NCI-H2171 (cell line): ENCODE measurements at regions not wholly inside any gene's neighbourhood (a gene's known extent, or its start where the extent isn't known, plus 50 kb on each side); places are given as distances from the start of the nearest gene placed in this dataset.

Experiments
- DNase-seq: peaks from one replicate; lab custom pipeline; 2025; lab: John Stamatoyannopoulos, UW

DNA sequence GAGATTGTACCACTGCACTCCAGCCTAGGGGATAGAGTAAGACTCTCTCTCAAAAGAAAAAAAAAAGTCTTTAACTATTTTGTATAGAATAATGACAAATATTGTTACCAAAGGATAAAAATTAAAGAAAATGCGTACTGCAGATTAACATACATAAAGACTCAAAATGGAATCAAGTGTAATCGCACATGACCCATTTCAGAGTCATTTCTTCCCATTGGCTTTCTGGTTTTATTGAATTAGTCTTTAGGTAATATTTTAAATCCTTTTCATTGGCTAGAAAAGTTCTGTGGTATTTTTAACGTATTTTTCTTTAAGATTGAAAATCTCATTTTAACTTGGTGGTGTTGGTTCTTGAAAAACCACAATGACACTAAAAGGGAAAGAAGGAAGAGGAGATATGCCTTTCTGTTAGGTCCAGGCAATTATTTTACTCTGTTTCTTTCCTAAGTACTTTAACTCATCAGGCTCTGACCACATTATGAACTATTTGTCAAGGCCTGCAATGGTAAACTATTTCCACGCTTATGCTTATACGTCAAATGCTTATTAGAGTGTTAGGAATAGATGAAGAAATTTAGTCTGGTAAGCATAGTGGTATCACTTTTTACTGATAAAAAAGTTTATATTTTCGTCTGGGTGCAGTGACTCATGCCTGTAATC is 52.3 kb downstream of the PLEKHG1 start:
- DNase-seq, result no peak

DNA sequence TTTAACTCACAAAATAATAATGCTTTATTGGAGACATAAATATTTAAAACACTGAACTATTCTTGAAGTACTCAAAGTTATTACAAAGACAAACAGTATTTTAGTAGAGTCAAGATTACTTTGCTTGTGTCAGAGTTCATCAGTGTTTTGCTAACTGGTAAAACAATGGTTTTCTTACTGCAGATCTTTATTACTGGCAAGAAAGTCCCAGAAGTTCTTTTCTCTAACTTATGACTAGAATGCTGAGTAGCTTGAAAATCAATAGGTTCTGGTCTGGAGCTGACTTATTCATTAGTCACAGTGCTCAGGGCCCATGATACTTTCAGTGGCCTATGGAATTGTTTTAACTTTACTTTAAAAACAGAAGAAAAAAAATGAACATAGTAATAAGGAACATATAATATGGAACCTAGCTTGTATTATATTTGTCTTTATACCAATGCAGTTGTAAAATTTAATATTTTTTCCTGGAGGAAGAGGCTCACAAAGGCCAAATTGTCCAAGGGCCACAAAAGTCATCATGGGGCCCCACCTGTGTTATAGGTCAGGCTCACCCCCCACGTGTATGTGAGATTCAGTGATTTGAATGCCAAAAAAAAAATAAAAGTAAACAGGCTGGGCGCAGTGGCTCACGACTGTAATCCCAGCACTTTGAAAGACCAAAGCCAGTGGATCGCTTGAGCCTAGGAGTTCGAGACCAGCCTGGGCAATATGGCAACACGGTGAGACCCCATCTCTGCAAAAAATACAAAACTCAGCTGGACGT is 53.3 kb downstream of the PLEKHG1 start:
- DNase-seq, result no peak

DNA sequence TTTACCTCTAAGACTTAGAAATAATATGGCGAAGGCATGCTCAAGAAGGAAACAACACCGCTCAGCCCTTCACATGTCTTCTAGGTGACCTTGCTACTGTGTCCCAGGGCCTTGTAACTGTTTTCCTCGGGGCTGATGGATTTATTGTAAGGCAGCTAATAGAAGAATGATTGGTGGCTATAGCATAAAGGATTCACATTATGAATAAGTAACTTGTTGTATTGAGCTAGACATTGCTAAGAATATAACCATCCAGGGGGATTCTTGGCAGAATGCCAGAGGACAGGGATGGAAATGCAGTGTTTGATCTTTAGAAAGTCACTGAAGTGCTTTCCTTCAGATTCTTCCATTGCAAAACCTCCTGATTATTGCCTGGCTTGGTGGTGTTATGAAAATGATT is 54.9 kb downstream of the PLEKHG1 start:
- no peak for DNase-seq

DNA sequence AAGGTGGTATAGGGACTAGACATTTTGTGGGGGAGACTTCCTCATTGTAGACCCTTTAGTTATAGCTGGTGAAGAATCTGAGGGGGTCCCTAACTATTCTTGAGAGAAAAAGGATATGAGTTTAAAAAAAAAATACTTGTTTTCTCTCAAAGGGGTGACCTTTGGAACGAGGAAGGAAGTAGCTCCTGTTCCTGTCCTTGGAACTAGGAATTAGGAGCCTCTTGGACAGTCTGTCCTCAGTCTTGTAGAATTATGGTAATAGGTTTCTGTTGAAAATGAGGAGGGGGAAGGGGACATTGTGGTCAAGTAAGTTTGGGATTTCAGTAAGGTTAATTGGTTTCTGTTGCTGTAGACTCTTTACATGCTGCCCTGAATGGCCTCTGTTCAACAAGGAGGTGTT is 56.5 kb downstream of the PLEKHG1 start:
- no peak for DNase-seq

DNA sequence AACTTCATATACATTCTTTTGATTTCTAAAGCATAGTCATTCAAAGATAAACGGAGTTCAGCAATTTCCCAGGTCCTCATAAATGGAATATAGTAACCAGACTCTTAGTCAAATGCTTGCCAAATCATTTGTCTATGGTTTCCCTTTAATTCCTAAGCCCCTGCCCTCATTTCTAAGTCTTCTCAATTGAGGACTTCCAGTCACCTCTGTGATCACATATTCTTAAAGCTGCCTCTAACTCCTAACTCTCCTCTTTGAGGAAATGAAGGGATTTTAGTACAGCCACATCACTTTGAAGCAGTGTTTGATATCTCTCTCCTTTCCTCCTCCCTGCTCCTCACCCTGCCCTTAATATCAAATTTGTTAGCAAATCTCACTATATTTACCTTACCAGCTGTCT is 58.7 kb downstream of the PLEKHG1 start:
- DNase-seq, result no peak

DNA sequence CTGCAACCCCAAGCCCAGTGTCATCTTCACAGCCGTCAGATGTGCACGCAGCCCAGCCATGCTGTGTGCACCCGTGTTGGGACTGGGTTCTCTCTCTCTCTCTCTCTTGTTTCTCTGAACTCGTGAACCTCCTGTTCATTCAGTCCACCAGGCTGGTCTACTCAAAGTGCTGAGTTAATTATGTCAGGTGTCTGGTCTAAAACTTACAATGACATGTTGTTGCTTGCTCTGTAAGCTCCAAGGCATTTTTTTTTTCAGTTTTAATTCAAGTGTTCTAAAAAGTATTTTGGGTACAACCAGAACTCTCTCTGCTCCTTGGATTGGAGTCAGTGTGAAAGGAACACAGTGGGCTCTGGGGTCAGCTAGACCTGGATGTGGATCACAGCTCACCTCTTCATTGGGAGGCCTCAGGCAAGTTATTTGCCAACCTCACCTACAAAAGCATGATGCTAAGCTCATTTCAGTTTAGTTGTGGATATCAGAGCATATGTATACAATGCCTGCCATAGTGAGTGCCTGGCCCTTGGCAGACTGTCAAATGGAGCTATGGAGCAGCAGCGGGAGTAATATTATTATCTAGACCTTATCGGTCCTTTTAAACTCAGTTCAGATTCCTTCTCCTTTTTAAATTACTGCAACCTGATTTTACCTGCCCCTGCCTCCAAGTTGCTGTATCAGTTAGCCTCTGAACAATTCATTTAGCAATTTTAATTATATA is 59.5 kb downstream of the PLEKHG1 start:
- peak; percentile 12 for DNase-seq

DNA sequence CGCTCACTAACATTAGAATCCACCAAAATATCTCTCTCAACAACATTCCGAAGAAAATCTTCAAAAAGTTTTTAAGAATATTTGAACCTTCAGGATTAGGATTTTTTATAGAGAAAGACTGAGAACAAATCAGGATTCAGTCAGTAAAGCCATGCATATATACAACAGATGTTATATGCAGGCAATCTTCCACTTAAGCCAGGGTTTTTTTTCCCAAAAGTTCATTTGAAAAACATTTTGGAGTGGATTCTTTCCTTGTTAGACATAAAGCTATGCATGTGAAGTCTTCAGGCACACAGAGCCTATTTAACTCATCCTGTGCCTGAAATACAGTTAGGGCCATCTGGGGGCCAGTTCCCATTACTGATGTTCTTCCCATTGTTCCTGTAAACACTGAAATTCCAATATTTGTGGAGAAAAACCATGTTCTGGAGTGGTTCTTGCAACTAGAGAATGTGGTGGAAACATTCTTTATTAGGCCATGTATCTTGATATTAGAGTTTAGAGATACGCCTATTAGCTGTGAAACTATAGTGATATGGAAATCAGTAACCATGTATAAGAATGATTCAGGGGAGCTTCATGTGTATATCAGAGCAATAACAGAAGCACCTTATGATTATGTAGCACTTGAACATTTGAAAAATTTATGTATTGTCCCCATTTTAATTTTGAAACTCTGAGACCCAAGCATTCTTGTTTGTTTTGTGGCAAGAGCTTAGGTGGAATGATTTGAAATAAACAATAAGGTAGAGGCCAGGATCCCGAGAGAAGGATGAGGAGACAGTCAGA is 61.7 kb downstream of the PLEKHG1 start:
- DNase-seq, result no peak

DNA sequence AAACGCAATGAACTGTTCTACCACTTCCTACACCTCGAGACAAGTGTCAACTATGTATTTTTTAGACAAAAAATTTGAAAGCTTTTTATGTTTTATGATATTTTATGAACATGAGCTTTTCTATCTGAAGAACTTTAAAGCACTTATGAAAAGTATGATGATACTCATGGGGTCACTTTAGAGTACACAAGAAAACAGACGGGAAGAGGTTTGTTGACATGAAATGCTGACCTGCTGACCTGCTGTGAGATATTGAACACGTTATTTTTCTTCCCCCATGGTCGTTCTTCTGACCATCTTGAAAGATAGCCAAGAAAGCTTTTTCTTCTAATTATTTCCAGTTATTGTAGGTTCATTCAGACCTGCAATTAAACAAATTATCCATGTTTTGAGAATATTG is 63.1 kb downstream of the PLEKHG1 start:
- no peak for DNase-seq

DNA sequence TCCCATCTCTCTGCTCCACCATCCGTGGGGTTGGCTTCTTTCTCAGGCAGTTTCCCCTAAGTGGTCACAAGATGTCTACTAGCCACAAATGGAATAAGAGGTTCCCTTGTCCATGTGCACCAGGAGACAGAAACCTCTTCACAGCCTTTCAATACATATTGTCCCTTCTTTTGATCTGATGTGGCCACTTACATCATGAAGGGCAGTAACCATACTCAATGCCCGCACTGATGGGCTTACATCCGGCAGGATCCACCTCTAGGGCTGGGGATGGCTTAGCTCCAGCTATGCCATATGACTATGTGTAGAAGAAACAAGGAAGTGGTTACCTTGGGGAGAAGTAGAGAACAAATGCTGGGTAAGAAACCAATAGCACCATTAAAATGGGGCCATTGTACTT is 64.4 kb downstream of the PLEKHG1 start:
- no peak for DNase-seq

DNA sequence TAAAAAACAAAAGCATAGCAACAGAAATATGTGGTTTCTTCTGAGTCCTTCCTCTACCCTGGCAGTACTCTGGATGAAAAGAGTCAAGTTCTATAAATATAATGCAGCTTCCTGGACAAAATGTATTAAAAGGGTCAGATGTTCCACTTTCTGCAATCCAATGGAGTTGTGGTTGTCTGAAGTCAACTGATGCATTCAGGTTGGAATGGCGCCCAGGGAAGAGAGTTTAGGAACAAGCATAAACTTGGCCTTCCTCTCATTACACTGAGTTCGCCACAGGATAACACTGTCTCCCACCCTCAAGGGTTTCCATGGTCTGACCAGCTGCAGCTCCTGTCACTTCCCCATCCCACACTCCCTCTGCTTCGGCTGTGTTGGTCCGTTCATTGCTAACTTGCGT is 66.4 kb downstream of the PLEKHG1 start:
- DNase-seq, result no peak

DNA sequence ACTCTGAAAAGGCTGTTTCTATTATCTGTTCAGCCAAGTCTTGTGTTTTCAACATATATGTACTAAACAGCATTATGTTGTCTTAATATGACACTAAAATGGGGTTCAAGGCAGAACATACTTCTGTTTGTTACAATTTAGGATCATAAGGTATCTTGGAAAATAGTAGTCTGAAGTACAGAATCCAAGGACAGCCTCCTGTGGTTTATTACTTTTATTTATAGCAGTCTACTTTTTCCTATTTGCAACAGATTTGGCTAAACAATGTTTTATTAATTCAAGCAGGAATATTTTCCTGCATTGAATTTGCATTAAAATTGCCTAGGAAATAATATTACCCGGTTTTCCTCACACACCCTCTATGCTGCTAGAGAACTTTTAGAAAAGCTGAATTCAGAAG is 67.7 kb downstream of the PLEKHG1 start:
- DNase-seq, result no peak

DNA sequence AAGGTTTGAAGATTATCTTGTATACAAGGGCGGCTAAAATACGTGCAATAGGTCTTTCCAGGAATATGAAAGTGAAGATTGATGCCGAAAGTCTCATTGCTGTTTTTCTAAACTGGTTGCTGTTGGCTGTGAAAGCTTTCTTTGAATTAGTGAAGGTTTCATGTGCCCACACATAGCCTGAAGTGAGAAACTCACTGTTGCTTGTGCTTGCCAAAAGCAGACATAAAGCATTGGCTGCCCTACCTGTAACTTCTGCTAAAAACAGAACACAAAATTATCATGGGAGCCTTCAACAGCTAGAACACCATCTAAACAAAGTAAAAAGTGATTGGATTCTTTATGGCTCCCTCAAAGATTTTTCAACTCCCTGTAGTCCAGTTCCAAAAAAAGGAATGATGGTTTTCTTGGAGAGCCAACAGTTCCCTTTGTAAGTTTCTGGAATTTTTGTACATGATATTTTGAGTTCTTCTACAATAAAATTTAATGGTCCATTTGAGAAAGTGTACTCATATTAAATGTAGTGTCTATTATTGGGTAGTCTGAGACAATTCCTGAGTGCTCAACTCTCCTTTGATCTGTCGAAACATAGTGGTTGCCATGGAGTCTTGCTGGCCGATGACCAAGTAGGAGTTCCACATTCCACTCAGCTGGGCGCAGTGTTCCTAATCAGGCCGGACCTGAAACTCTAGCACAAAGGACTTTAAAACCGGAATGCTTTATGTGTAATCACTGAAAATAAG is 68.5 kb downstream of the PLEKHG1 start:
- DNase-seq, result no peak

DNA sequence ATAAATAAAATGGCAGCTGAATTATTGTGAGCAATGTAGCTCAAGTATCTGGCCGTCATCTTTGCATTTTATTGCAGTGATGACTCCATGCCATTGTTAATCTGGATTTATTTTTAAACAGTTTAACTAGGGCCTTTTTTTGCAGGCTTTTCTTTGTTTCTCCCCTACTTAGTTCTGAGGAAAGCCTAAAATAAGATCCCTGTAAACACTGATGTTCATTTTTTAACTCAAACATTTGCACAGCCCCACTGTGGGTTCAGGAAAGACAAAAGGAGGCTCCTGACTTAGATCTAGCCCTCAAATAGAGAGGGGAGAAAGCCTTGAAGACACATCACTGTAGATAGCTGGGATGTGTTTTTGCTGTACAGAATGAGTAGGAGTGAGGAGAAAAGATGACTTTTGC is 69.2 kb downstream of the PLEKHG1 start:
- DNase-seq, result no peak

DNA sequence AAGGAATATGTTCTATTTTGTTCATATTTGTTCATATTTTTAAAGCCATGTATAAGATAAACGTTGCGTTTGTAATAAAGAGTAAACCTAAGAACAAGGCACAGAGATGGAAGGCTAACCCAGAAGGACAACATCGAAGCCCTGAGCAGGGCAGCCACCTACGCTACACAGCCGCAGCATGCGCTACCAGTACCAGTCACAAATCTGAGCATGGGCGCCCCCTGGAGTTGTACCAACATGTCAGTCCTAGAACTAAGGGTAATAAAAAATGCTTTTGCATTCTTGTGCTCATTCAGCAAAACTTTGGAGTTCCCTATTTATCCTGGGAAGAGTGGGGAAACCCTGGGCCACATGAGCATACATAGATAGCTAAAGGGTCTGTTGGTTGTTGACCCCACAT is 70.6 kb downstream of the PLEKHG1 start:
- DNase-seq, result no peak

DNA sequence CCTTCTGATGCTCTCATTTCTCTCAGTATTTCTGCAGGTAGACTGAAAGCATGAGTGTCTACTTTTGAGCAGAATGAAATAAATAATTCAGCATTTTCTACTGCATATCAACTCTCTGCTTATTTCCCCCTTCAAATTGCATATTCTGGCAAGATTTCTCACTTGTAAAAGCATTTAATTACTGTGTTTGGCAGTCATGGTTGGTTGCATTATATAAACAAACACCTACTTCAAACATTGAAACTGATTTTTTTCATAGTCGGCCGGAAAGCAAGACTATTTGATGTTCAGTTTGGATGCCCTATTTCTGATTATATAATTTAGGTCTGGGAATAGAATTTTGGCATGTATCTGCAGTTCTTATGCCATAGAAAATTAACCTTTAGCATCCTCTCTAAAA is 73.1 kb downstream of the PLEKHG1 start:
- no peak for DNase-seq

DNA sequence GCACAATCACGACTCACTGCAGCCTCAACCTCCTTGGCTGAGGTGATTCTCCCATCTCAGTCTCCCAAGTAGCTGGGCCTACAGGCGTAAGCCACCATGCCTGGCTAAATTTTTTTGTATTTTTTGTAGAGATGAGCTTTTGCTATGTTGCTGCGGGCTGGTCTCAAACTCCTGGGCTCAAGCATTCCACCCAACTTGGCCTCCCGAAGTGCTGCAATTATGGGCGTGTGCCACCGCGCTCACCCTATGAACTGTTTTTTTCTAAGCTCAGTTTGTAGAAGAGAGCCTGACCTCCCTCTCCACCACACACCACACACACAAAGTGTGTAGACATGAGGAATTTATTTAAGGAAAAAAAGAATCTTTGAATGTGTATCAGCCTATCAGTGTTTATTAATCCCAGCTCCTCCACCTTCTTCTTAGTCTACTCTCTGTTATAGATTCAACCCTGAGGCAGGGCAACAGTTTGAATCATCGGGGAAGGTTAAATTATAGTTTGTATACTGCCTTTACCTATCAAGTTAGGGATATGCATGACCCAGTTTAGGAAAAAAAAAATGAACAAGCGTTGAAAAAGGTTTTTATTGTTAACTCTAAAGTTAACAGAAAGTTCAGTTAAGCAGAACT is 74.1 kb downstream of the PLEKHG1 start:
- DNase-seq, result no peak

DNA sequence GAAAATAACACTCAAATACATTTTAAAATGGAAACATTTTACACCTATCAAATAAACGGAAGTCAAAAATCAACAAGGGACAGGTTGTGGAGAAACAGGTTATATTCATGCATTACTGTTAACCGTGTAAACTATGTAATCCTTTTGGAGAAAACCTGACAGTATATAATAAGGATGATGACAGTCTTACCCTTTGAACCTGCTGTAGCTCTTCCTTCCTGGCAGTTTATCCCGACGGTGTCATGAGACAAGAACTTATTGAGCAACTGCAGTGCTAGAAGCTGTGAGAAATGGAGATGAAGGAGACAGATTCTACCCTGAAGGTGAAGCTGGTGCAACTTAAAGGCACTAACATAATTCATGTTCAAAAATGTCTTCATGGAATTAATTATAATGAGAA is 76.7 kb downstream of the PLEKHG1 start:
- DNase-seq, result no peak

DNA sequence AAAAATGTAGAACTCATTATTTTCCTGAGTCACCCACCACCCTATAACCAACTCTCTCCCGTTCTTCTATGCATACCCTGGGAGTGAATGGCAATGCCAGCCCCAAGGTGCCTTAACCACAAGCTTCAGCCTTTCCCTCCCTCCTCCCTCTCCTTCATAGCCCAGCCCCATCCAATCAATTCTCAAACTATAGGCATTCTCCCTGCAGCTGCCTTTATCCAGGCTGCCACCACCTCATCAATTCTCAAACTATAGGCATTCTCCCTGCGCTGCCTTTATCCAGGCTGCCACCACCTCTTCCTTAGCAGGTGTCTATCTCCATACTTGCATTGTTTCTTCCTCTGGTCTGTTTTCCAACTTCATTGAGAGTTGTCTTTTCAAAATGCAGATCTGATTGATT is 77.1 kb downstream of the PLEKHG1 start:
- DNase-seq, result no peak

DNA sequence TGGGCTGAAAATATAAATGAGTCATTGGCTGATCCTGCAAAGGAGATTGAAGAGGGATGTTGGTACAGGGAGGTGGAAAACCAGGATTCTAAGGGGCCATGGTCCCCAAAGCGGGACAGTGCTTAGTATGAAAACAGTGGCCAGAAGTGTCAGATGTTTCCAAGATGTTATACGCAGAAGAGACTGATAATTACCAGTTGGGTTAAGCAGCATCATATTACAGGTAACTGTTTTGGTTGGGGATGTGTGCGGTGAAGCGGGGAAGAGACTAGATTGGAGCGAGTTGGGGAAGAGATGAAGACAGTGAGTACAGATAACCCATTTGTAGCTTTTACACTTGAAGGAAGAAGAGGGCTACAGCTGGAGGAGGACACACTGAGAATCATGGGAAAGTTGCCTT is 80.8 kb downstream of the PLEKHG1 start:
- DNase-seq, result peak; percentile 56

DNA sequence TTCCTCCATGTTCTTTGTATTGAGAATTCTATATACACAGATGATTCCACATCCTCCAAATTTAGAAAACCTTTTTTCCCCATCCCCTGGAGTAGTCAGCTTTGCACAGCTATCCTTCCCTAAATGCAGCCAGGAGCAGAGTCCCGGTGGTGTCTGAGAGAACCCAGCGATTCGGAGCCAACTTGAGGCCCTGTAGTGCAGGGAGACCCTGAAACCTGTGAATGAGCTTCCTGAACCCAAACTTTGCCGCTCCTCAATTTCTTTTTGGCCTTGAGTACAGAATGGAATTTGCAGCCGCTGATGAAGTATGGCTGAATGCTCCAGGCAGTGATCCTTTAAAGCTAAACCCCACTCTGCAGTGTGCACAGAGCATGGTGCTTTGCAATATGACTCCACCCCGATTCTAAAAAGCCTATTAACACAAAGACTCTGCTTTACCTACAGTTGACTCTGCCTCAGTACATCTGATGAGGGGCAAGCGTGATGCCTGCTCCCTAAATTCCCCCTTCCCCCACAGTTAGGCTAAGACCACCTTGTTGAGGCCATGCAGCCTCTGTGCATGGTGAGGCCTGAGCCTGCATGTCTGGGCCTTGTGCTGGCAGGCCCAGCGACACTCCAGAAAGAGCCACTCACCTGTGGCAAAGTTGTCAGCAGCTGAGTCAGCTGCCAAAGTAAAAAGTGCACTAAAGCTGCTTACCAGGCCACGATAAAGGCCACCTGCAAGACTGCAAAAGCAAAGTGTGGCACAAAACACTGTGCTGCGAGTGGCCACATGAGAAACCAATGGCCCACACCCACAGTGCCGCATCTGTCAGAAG is 82.1 kb downstream of the PLEKHG1 start:
- no peak for DNase-seq
